Motor neuron (in vitro differentiated cells): ENCODE measurements at regions not wholly inside any gene's neighbourhood (a gene's known extent, or its start where the extent isn't known, plus 50 kb on each side); places are given as distances from the start of the nearest gene placed in this dataset.

Source experiments
- ATAC-seq, 8 experiments: fragments of 200-7000 bp; cut with Tn5 transposase; replicated peaks in 6 of 8; 2 replicates each; pipeline ENCODE4 v1.8.0; 2021; ENCODE audit warnings: mild to moderate bottlenecking in 8 of 8, moderate library complexity in 8 of 8
- H3K27ac ChIP-seq, 2 donors: fragments of 250-450 bp; sonication (Bioruptor Pico); 2 replicates each; pipeline ENCODE4 v1.9.0; 2021; ENCODE audit warnings: antibody characterized with exemption in 2 of 2, mild to moderate bottlenecking in 2 of 2, moderate library complexity in 1 of 2
- H3K4me1 ChIP-seq, 2 donors: fragments of 250-450 bp; sonication (Bioruptor Pico); replicated peaks in 1 of 2; 2 replicates each; pipeline ENCODE4 v1.6.1; 2021; ENCODE audit warnings: antibody characterized with exemption in 2 of 2, mild to moderate bottlenecking in 2 of 2, moderate library complexity in 1 of 2
- H3K4me3 ChIP-seq, 5 donors: fragments of 250-450 bp; sonication (Bioruptor Pico); 2 replicates each; pipeline ENCODE4 v1.9.0; 2021; ENCODE audit warnings: antibody characterized with exemption in 5 of 5, mild to moderate bottlenecking in 5 of 5, moderate library complexity in 4 of 5
- WGBS, 10 experiments: fragments of 450-650 bp; shearing (Covaris generic); methylation state at CpG; one replicate each; pipeline ENCODE4 v1.0.0; 2022; 5-methylcytosine and 5-hydroxymethylcytosine counted together
- in situ Hi-C, 9 experiments: fragments of 400-800 bp; cut with MboI; loops; one replicate each; pipeline ENCODE4 v1.15.0; 2021; ENCODE audit warnings: low sequenced_read_pairs in 9 of 9, low pct_unique_long_range_greater_than_20kb in 2 of 9; ENCODE audit not compliant: unreplicated experiment in 9 of 9

DNA sequence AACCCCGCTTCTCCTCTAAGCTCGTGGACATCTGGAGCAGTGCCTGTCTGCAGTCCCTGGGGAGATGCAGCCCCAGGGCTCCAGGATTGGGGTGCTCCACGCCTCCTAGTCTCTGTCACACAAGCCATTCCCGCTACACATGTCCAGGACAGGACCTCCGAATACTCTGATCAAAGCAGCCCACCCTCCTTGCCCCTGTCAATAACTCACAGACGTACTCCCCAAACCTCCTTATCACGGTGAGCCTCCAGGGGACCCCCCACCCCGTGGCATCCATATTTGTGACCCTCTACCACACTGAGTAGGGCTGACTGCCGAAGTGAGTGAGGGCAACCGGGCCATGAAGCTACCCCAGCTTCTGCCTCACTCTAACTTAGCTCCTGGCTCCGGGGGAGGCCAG lies 727.7 kb downstream of the GALR1 start:
- WGBS, 10 experiments, result 0 to 100% (median 52%) methylated on average over 1 to 3 of the region's 11 CpGs; no CpG with 5 or more reads in 3 of the 10 experiments
- in situ Hi-C loops, result no loop called here

GRCh38 chr18:77980275-77980674 lies 730.6 kb downstream of the GALR1 start:
- H3K4me1 ChIP-seq, result peaks cover 1 to 15% of the 10 kb centered on the region in 2 donors
- in situ Hi-C loops, result no loop called here
- 13 to 100% (median 44%) methylated on average over 1 to 9 of the region's 10 CpGs; no CpG with 5 or more reads in 1 of the 10 experiments for WGBS, 10 experiments

More for the DNA sequence above, 727.7 kb downstream of the GALR1 start:
- no peak for ATAC-seq
- Histone ChIP-seq H3K4me1 (no peaks in the 10 kb centered on the region), H3K27ac (no peak overlapping the region), H3K4me3 (no peak overlapping the region)

DNA sequence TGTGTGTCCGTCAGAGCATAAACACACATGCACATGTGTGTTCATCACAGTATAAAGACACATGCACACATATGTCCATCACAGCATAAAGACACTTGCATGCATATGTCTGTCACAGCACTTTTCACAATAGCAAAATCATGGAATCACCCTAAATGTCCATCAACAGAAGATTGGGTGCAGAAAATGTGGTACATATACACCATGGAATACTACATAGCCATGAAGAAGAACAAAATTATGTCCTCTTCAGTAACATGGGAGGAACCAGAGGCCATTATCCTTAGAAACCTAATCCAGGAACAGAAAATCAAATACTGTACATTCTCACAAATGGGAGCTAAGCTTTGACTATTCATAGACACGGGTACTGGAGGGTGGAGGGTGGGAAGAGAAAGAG lies 732.2 kb downstream of the GALR1 start:
- WGBS, 10 experiments, result 46 to 100% (median 95%) methylated on average over 1 to 2 of the region's 2 CpGs; no CpG with 5 or more reads in 1 of the 10 experiments
- in situ Hi-C loops, result no loop called here
- no peak for ATAC-seq
- no peak overlapping the region for H3K4me3 ChIP-seq
- H3K27ac ChIP-seq, result no peak overlapping the region
- peaks cover 8 to 31% of the 10 kb centered on the region in 2 donors for H3K4me1 ChIP-seq

More at GRCh38 chr18:77980275-77980674, 730.6 kb downstream of the GALR1 start:
- Histone ChIP-seq H3K27ac (no peak overlapping the region), H3K4me3 (no peak overlapping the region)
- ATAC-seq, result no peak

DNA sequence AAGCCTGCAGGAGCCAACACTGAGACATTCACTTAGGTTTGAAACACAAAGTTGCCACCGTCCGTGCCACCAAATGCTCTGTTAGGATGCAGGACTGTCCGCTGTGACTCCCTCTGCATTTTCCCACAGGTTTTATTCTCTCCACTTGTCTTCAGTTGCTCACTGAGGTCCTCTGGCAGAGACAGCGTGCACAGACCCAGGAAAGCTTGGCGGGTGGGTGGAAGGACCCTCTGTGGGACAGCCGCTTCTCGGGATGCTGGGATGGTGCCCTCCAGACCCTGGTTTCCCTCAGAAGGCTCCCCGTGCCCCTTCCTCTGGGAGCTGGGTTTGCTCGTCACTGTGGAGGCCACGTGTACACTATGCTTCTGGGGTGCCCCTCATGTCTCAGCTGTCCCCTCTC lies 733.6 kb downstream of the GALR1 start:
- no peak for ATAC-seq
- H3K27ac ChIP-seq, result no peak overlapping the region
- in situ Hi-C loops, result no loop called here
- WGBS, 10 experiments, result 20 to 100% (median 60%) methylated on average over 1 to 6 of the region's 10 CpGs; no CpG with 5 or more reads in 4 of the 10 experiments
- H3K4me3 ChIP-seq, result no peak overlapping the region
- H3K4me1 ChIP-seq, result peaks cover 8 to 37% of the 10 kb centered on the region in 2 donors

DNA sequence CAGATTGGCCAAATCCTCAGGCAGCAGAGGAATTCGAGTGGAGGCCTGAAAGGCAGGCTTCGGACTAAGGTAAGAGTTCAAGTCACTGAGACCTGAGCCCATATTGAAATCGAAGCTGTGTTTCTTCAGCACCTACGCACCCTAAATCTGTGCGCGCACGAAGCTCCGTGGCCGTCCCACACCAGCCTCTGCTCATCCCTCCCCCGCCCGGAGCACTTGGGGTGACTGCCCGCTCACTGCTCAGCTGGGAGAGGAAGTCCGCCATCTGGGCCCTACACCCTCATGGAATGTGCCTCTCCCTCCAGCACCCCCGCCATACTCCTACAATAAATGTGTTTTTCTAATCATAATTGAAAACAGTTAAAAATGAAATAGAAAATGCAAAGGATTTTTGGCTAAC lies 734.5 kb downstream of the GALR1 start:
- ATAC-seq, result no peak

DNA sequence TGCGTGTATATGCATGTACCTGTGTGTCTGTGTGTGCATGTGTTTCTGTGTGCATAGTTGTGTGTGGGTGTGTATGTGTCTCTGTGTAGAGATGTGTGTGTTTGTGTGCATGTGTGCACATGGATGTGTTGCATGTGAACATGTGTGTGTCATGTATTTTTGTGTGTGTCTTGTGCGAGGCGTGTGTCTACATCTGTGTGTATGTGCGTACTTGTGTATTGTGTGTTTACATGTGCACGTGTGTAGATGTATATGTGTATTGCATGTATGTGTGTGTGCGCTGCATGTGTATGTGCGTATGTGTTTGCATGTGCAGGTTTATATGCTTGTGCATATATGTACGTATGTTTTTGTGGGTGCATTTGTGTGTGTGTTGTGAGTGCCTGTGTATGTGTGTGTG lies 735.2 kb downstream of the GALR1 start:
- 39 to 100% (median 60%) methylated on average over 1 to 6 of the region's 8 CpGs; no CpG with 5 or more reads in 3 of the 10 experiments for WGBS, 10 experiments
- Histone ChIP-seq H3K4me3 (no peak overlapping the region), H3K27ac (peak overlapping the region in 1 of 2 donors; percentile 40), H3K4me1 (peaks cover 8 to 37% of the 10 kb centered on the region in 2 donors)
- in situ Hi-C loops, result no loop called here
- no peak for ATAC-seq

More for the DNA sequence above, 734.5 kb downstream of the GALR1 start:
- H3K4me3 ChIP-seq, result no peak overlapping the region
- H3K27ac ChIP-seq, result peak overlapping the region in 1 of 2 donors; percentile 21
- 0 to 96% (median 29%) methylated on average over 1 to 9 of the region's 14 CpGs; no CpG with 5 or more reads in 4 of the 10 experiments for WGBS, 10 experiments
- peaks cover 8 to 37% of the 10 kb centered on the region in 2 donors for H3K4me1 ChIP-seq
- in situ Hi-C loops, result no loop called here

DNA sequence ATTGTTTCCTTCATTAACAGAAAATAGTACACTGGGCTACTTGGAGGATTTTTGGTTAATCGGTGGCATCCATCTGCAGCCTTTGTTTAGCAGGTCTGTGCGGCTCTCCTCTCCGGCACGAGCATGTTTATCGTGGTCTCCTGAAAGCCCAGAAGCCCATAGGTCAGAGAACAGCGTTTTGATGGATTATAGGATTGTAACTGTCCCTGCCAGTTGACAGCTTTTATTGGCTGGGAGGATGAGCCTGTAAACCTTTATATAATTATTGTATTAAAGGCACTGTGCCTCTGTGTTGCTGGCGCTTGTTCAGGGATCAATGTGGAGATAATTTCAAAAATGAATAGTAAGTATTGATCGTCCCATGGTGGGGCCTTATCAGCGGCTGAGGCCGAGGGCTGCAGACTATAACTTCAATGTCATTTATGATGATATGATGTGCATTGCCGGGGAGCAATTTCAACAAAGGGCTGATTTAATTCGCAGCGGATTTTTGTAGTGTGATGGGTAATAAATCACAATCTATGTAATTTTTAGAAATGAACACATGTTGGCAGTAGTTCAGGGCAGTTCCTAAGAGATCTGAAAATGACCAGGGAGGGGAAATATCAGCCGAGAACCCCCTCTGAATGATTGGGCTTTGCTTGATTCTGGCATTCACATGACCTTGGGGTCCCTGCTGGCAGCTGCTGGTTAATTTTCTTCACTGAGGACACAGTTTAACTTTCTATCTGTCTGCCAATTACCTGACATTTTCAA lies 736.1 kb downstream of the GALR1 start:
- peak in 5 of 8 experiments; percentile 19 to 90 (median 88) for ATAC-seq
- H3K27ac ChIP-seq, result peak overlapping the region; percentile 34 to 40
- in situ Hi-C loops, result no loop called here
- H3K4me3 ChIP-seq, result no peak overlapping the region
- 10 to 65% (median 45%) methylated on average over 2 to 12 of the region's 14 CpGs for WGBS, 10 experiments
- H3K4me1 ChIP-seq, result peaks cover 8 to 37% of the 10 kb centered on the region in 2 donors

- H3K27ac ChIP-seq, result no peak overlapping the region
- 0 to 92% (median 52%) methylated on average over 1 to 12 of the region's 12 CpGs; no CpG with 5 or more reads in 2 of the 10 experiments for WGBS, 10 experiments
- in situ Hi-C loops, result no loop called here
- no peak for ATAC-seq
- peaks cover 8 to 30% of the 10 kb centered on the region in 2 donors for H3K4me1 ChIP-seq
- H3K4me3 ChIP-seq, result no peak overlapping the region
These were observed 740.5 kb downstream of the GALR1 start for GRCh38 chr18:77990131-77990530.

DNA sequence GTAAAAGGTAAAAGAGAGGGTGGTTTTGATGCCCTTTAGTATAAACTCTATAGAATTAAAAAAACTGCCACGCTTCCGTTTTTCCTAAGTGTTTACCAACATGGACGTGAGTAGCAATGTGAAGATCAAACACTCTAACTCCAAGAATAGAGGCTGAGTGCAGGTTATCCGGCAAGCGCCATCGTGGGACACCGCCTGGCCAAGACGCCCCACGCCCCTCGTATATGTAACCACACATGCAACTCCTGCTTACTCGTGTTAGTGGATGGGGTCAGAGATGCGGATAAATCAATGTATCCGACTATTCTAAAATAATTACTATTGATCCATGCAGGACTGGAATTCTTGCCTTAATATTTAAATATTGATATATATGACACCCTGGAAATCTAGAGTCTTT lies 741.3 kb downstream of the GALR1 start:
- H3K4me3 ChIP-seq, result no peak overlapping the region
- no peak overlapping the region for H3K27ac ChIP-seq
- H3K4me1 ChIP-seq, result peaks cover under 1 to 22% of the 10 kb centered on the region in 2 donors
- ATAC-seq, result no peak
- 10 to 100% (median 83%) methylated on average over 1 to 13 of the region's 13 CpGs; no CpG with 5 or more reads in 1 of the 10 experiments for WGBS, 10 experiments
- in situ Hi-C loops, result no loop called here

GRCh38 chr18:77992057-77992456 lies 742.4 kb downstream of the GALR1 start:
- ATAC-seq, result peak in 1 of 8 experiments; percentile 49
- in situ Hi-C loops, result no loop called here
- WGBS, 10 experiments, result 13 to 94% (median 87%) methylated on average over 4 to 8 of the region's 8 CpGs; no CpG with 5 or more reads in 6 of the 10 experiments
- Histone ChIP-seq H3K4me1 (peaks cover 2 to 18% of the 10 kb centered on the region in 2 donors), H3K27ac (no peak overlapping the region), H3K4me3 (no peak overlapping the region)

DNA sequence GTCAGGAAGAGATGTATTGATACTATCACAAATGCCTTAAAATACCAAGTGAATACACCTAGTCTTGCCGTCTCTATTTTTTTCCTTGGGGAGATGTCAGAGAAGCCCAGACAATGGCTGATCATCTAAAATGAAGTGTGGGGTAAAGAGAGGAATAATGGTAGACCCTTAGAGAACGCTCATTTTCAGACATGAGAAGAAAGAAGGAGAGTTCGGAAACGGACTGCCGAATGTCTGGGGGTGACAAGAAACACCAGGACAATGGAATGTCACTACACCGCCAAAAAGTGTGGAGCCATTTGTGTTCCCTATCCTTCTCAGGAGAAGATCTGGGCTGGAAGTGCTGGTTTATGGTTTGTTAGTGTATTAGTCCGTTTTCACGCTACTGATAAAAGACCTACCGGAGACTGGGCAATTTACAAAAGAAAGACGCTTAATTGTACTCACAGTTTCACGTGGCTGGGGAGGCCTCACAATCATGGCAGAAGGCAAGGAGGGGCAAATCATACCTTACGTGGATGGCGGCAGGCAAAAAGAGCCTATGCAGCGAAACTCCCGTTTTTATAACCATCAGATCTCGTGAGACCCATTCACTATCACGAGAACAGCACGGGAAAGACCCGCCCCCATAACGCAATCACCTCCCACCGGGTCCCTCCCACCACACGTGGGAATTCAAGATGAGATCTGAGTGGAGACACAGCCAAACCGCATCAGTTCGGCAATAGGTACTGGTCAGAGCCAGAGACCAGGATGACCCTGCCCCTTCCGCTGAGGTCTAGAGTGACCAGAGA lies 743.7 kb downstream of the GALR1 start:
- no peak overlapping the region for H3K4me3 ChIP-seq
- no peak overlapping the region for H3K27ac ChIP-seq
- ATAC-seq, result no peak
- WGBS, 10 experiments, result 31 to 98% (median 75%) methylated on average over 3 to 19 of the region's 25 CpGs; no CpG with 5 or more reads in 1 of the 10 experiments
- H3K4me1 ChIP-seq, result peaks cover 2 to 21% of the 10 kb centered on the region in 2 donors
- in situ Hi-C loops, result no loop called here

GRCh38 chr18:77995593-77995992 lies 745.9 kb downstream of the GALR1 start:
- no peak for ATAC-seq
- in situ Hi-C loops, result no loop called here
- Histone ChIP-seq H3K4me3 (no peak overlapping the region), H3K4me1 (peaks cover 2 to 21% of the 10 kb centered on the region in 2 donors), H3K27ac (no peak overlapping the region)
- 0 to 79% (median 10%) methylated on average over 1 to 3 of the region's 3 CpGs; no CpG with 5 or more reads in 2 of the 10 experiments for WGBS, 10 experiments

- peaks cover 2 to 21% of the 10 kb centered on the region in 2 donors for H3K4me1 ChIP-seq
- H3K27ac ChIP-seq, result no peak overlapping the region
- H3K4me3 ChIP-seq, result no peak overlapping the region
- in situ Hi-C loops, result no loop called here
- ATAC-seq, result peak in 4 of 8 experiments; percentile 39 to 61 (median 54)
- WGBS, 10 experiments, result 0 to 100% (median 43%) methylated on average over 1 to 4 of the region's 4 CpGs
These were observed 747.1 kb downstream of the GALR1 start for GRCh38 chr18:77996737-77997136.
